HEK293 (cell line): ENCODE measurements at regions not wholly inside any gene's neighbourhood (a gene's known extent, or its start where the extent isn't known, plus 50 kb on each side); places are given as distances from the start of the nearest gene placed in this dataset.
A peak's percentile ranks its signal among the peaks of the same experiment; 100 is the strongest.
"Not testable (repeated sequence)": the region's sequence is repeated elsewhere in the genome, so short reads cannot be mapped to it uniquely, and the experiment has no call there.

Source experiments
- CTCF ChIP-seq: fragments of 450-650 bp; formaldehyde crosslinking; IDR thresholded peaks from 2 replicates; pipeline ENCODE4 v1.5.1; 2016; ENCODE audit warnings: missing biosample characterization, missing genetic modification characterization
- GFI1B ChIP-seq: fragments of 450-650 bp; formaldehyde crosslinking; IDR thresholded peaks from 2 replicates; pipeline ENCODE4 v1.5.1; 2016; ENCODE audit warnings: missing biosample characterization, missing genetic modification characterization
- GLI4 ChIP-seq: fragments of 450-650 bp; formaldehyde crosslinking; IDR thresholded peaks from 2 replicates; pipeline ENCODE4 v1.5.1; 2016; ENCODE audit warnings: missing biosample characterization, missing genetic modification characterization
- PRDM10 ChIP-seq: fragments of 450-650 bp; formaldehyde crosslinking; IDR thresholded peaks from 2 replicates; pipeline ENCODE4 v1.5.1; 2016; ENCODE audit warnings: missing biosample characterization, missing genetic modification characterization
- ZNF280D ChIP-seq: fragments of 450-650 bp; formaldehyde crosslinking; IDR thresholded peaks from 2 replicates; pipeline ENCODE4 v1.5.1; 2016; ENCODE audit warnings: missing biosample characterization, missing genetic modification characterization
- ZNF549 ChIP-seq: fragments of 450-650 bp; IDR thresholded peaks from 2 replicates; pipeline ENCODE4 v1.5.1; 2018; ENCODE audit warnings: missing biosample characterization, missing genetic modification characterization, mild to moderate bottlenecking, inconsistent platforms, moderate library complexity

- TF ChIP-seq PRDM10 (tag by site-specific recombination); GLI4 (tag by site-specific recombination); GFI1B (tag by site-specific recombination); ZNF549; CTCF (tag by site-specific recombination): not testable (repeated sequence)
- 0 out of 2 replicates have a peak, but pooled peaks have one; percentile 18 for TF ChIP-seq ZNF280D (tag by site-specific recombination)
Observed at GRCh38 chr6:147965448-147965847, 377.2 kb upstream of the SASH1 start.
